ENCODE measurements at regions not wholly inside any gene's neighbourhood (a gene's known extent, or its start where the extent isn't known, plus 50 kb on each side); places are given as distances from the start of the nearest gene placed in this dataset.

DNA sequence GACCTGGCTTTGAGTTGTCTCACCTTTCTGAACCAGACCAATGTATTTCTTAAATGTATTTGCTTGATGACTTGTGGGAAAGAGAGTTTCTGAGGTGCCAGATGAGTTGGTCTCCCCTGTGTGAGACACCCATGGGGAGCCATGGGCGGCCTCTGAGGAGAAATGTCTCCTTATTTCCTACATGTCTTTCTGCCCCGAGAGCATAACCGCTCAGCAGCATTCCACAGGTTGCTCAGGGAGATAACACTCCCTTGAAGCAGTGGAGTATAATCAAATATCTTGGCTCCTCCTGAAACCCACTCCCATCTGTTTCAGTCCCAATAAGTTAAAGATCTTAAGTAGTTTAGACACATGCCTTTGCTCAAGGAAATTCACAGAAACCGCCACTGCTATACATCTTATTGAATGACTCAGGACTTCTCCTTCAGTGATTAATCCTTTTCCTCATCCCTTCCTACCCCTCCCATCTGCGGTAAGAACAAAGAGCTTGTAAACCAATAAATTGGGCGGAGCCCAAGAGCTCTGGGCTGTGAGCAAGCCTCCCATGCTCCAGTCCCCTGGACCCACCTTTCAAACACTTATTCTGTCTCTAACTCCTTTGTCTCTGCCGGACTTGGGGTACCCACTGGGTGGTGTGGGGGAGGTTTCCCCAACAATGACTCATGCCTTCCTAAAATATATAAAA is 285.5 kb upstream of the LRRTM4 start:
- no peak for TF ChIP-seq POLR2A (IDR thresholded peaks at IDR 0.05)
- TF ChIP-seq, protein P1, sequence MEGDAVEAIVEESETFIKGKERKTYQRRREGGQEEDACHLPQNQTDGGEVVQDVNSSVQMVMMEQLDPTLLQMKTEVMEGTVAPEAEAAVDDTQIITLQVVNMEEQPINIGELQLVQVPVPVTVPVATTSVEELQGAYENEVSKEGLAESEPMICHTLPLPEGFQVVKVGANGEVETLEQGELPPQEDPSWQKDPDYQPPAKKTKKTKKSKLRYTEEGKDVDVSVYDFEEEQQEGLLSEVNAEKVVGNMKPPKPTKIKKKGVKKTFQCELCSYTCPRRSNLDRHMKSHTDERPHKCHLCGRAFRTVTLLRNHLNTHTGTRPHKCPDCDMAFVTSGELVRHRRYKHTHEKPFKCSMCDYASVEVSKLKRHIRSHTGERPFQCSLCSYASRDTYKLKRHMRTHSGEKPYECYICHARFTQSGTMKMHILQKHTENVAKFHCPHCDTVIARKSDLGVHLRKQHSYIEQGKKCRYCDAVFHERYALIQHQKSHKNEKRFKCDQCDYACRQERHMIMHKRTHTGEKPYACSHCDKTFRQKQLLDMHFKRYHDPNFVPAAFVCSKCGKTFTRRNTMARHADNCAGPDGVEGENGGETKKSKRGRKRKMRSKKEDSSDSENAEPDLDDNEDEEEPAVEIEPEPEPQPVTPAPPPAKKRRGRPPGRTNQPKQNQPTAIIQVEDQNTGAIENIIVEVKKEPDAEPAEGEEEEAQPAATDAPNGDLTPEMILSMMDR (IDR thresholded peaks at IDR 0.05 in 4 of 5, conservative IDR thresholded peaks at IDR 0.05 in 1 of 5), result no peak
- DNase-seq, result no peak
- intact Hi-C loops (cut with DNase I; ENCODE audit: low total_unique reads) (no loop called here), in situ Hi-C loops (cut with MboI; ENCODE audit: low sequenced_read_pairs in 4 of 4) (no loop called here)
- Histone ChIP-seq H3K27ac (no peak overlapping the region), H3K9me3 (no peaks in the 10 kb centered on the region), H3K4me1 (no peaks in the 10 kb centered on the region), H3K4me3 (no peak overlapping the region), H3K27me3 (no peaks in the 10 kb centered on the region), H3K36me3 (no peaks in the 10 kb centered on the region)
- no peak for ATAC-seq

DNA sequence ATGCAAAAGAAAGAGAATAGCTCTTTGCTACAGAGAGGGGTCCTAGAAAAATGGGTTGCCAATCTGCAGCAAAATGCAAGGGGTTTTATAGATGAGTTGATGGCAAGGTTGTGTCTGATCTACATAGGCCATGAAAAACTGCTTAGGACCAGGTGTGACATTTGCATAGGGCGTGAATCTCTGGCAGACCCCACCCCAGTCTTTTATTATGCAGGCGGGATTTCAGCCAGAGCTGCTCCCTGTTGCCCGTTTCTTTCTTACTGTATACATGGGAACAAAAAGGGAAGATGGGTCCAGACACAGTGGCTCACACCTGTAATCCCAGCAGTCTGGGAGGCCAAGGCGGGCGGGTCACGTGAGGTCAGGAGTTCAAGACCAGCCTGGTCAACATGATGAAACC is 286.4 kb upstream of the LRRTM4 start:
- H3K4me1 ChIP-seq, result no peaks in the 10 kb centered on the region
- TF ChIP-seq, protein P1 (IDR thresholded peaks at IDR 0.05 in 4 of 5, conservative IDR thresholded peaks at IDR 0.05 in 1 of 5), result no peak
- no peak for TF ChIP-seq POLR2A (IDR thresholded peaks at IDR 0.05)
- no peak for ATAC-seq
- no peak overlapping the region for H3K27ac ChIP-seq
- intact Hi-C loops (cut with DNase I; ENCODE audit: low total_unique reads) (no loop called here), in situ Hi-C loops (cut with MboI; ENCODE audit: low sequenced_read_pairs in 4 of 4) (no loop called here)
- no peaks in the 10 kb centered on the region for H3K9me3 ChIP-seq
- no peak overlapping the region for H3K4me3 ChIP-seq
- no peaks in the 10 kb centered on the region for H3K36me3 ChIP-seq
- H3K27me3 ChIP-seq, result no peaks in the 10 kb centered on the region
- no peak for DNase-seq

DNA sequence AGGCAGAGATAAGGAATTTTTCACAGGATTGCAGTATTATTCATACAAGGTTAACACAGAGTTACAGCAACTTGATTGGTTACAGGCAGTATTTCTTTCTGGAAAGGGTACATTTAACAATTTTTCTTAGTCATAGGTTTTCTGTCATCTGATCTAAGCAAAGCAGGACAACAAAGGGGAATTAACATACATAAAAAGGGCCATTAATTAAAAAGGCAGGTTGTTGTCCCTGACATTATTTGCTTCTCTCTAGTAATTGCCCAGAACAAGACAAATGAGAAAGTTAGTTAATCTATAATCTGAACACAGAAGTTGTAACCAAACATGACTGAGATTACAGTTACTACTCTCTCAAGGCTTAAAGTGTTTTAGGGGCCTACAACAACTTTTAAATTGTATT is 291.4 kb upstream of the LRRTM4 start:
- no peak for ATAC-seq
- Histone ChIP-seq H3K36me3 (no peaks in the 10 kb centered on the region), H3K4me1 (no peaks in the 10 kb centered on the region), H3K27ac (no peak overlapping the region), H3K9me3 (no peaks in the 10 kb centered on the region), H3K27me3 (no peaks in the 10 kb centered on the region), H3K4me3 (no peak overlapping the region)
- DNase-seq, result no peak
- TF ChIP-seq, protein P1 (IDR thresholded peaks at IDR 0.05 in 4 of 5, conservative IDR thresholded peaks at IDR 0.05 in 1 of 5), result no peak
- TF ChIP-seq POLR2A (IDR thresholded peaks at IDR 0.05), result no peak
- in situ Hi-C loops (cut with MboI; ENCODE audit: low sequenced_read_pairs in 4 of 4), result no loop called here
- intact Hi-C loops (cut with DNase I; ENCODE audit: low total_unique reads), result no loop called here

DNA sequence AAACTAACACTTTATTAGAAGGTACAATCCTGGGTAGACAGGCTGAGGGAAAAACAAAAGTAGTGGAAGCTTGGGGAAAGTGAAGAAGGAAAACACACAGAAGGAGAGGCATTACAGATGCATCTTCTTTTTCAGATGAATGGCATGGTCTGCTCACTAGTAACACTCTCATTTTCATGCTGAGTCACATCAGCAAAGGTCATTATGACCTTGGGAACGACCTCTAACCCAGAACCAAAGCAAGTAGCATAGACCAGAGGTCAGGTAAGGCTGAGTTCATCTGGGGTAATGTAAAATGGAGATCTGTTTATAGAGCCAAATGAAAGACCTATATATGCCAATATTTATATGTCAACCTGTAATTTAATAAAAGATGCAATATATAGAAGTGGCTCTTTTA is 294.4 kb upstream of the LRRTM4 start:
- no peaks in the 10 kb centered on the region for H3K9me3 ChIP-seq
- intact Hi-C loops (cut with DNase I; ENCODE audit: low total_unique reads), result no loop called here

More for the DNA sequence above, 294.4 kb upstream of the LRRTM4 start:
- no peak overlapping the region for H3K4me3 ChIP-seq
- no peaks in the 10 kb centered on the region for H3K36me3 ChIP-seq
- TF ChIP-seq, protein P1 (IDR thresholded peaks at IDR 0.05 in 4 of 5, conservative IDR thresholded peaks at IDR 0.05 in 1 of 5), result no peak
- TF ChIP-seq POLR2A (IDR thresholded peaks at IDR 0.05), result no peak
- no peak overlapping the region for H3K27ac ChIP-seq
- no peaks in the 10 kb centered on the region for H3K4me1 ChIP-seq
- in situ Hi-C loops (cut with MboI; ENCODE audit: low sequenced_read_pairs in 4 of 4), result no loop called here
- H3K27me3 ChIP-seq, result no peaks in the 10 kb centered on the region
- ATAC-seq (no peak), DNase-seq (no peak)
